GM23338 (cell line): ENCODE measurements at regions not wholly inside any gene's neighbourhood (a gene's known extent, or its start where the extent isn't known, plus 50 kb on each side); places are given as distances from the start of the nearest gene placed in this dataset.

Experiments
- ATAC-seq: fragments of 200-7000 bp; cut with Tn5 transposase; 3 replicates; pipeline ENCODE4 v1.9.1; 2020
- DNase-seq: peaks from one replicate; pipeline ENCODE4 v3.0.0-alpha.2; 2015; ENCODE audit warnings: low spot score
- H2AFZ ChIP-seq: fragments of 200-600 bp; sonication (generic); 2 replicates; pipeline ENCODE4 v1.8.0; 2016; ENCODE audit warnings: antibody characterized with exemption, mild to moderate bottlenecking, moderate library complexity
- H3F3A ChIP-seq: fragments of 200-600 bp; sonication (generic); replicated peaks from 2 replicates; pipeline ENCODE4 v1.8.0; 2017; ENCODE audit warnings: antibody characterized with exemption, mixed run types, low read depth
- H3K27ac ChIP-seq: fragments of 200-600 bp; sonication (generic); 2 replicates; pipeline ENCODE4 v1.6.1; 2016; ENCODE audit warnings: low read depth
- H3K27me3 ChIP-seq: fragments of 200-600 bp; sonication (generic); 2 replicates; pipeline ENCODE4 v1.8.0; 2016; ENCODE audit warnings: mild to moderate bottlenecking, mixed run types, moderate library complexity; ENCODE audit not compliant: insufficient read depth
- H3K36me3 ChIP-seq: fragments of 200-600 bp; sonication (generic); 2 replicates; pipeline ENCODE4 v1.8.0; 2016; ENCODE audit warnings: mild to moderate bottlenecking; ENCODE audit not compliant: insufficient read depth
- H3K4me1 ChIP-seq: fragments of 200-600 bp; sonication (generic); 2 replicates; pipeline ENCODE4 v1.8.0; 2016; ENCODE audit warnings: mild to moderate bottlenecking, moderate library complexity; ENCODE audit not compliant: insufficient read depth
- H3K4me2 ChIP-seq: fragments of 200-600 bp; sonication (generic); 2 replicates; pipeline ENCODE4 v1.7.1; 2017; ENCODE audit warnings: mixed run types
- H3K4me3 ChIP-seq: fragments of 200-600 bp; sonication (generic); 2 replicates; pipeline ENCODE4 v1.6.1; 2016; ENCODE audit warnings: mixed run types
- H3K79me2 ChIP-seq: fragments of 200-600 bp; sonication (generic); replicated peaks from 2 replicates; pipeline ENCODE4 v1.8.0; 2017; ENCODE audit warnings: mild to moderate bottlenecking; ENCODE audit not compliant: insufficient read depth
- H3K9me2 ChIP-seq: fragments of 200-600 bp; sonication (generic); 2 replicates; pipeline ENCODE4 v1.8.0; 2017; ENCODE audit not compliant: insufficient read depth
- H4K20me1 ChIP-seq: fragments of 200-600 bp; sonication (generic); replicated peaks from 2 replicates; pipeline ENCODE4 v1.8.0; 2017; ENCODE audit warnings: mild to moderate bottlenecking; ENCODE audit not compliant: insufficient read depth
- H3K27ac Mint-ChIP-seq: 2 replicates; pipeline ENCODE4 v1.8.0; 2020; ENCODE audit warnings: inconsistent platforms, mild to moderate bottlenecking, moderate library complexity, mixed read lengths
- H3K27me3 Mint-ChIP-seq: 3 replicates; pipeline ENCODE4 v1.8.0; 2022; ENCODE audit warnings: low read depth, mild to moderate bottlenecking, moderate library complexity, mixed read lengths, inconsistent platforms; ENCODE audit not compliant: insufficient read depth, poor library complexity
- H3K36me3 Mint-ChIP-seq: 3 replicates; pipeline ENCODE4 v1.8.0; 2021; ENCODE audit warnings: low read depth, mild to moderate bottlenecking, inconsistent platforms, moderate library complexity, mixed read lengths
- H3K4me1 Mint-ChIP-seq: 3 replicates; pipeline ENCODE4 v1.8.0; 2020; ENCODE audit warnings: mild to moderate bottlenecking, inconsistent platforms, mixed read lengths
- H3K4me3 Mint-ChIP-seq: 3 replicates; pipeline ENCODE4 v1.8.0; 2021; ENCODE audit warnings: moderate library complexity, mild to moderate bottlenecking, inconsistent platforms, mixed read lengths
- H3K9me3 Mint-ChIP-seq: 3 replicates; pipeline ENCODE4 v1.8.0; 2020; ENCODE audit warnings: moderate library complexity, mild to moderate bottlenecking, inconsistent platforms, mixed read lengths
- CREB1 ChIP-seq: fragments of 250-450 bp; sonication (Bioruptor Pico); IDR thresholded peaks from 2 replicates; pipeline ENCODE4 v1.5.0; 2020; ENCODE audit warnings: low read depth, mild to moderate bottlenecking, moderate library complexity
- JUNB ChIP-seq: IDR thresholded peaks from one replicate; pipeline ENCODE4 v1.6.1; 2016; ENCODE audit warnings: antibody characterized with exemption; ENCODE audit not compliant: unreplicated experiment
- NANOG ChIP-seq: IDR thresholded peaks from 2 replicates; pipeline ENCODE4 v1.6.1; 2016; ENCODE audit warnings: antibody characterized with exemption, borderline replicate concordance
- STAT1 ChIP-seq: IDR thresholded peaks from one replicate; pipeline ENCODE4 v1.6.1; 2016; ENCODE audit warnings: antibody characterized with exemption; ENCODE audit not compliant: unreplicated experiment
- ZNF462 ChIP-seq: fragments of 250-450 bp; sonication (Bioruptor Pico); IDR thresholded peaks from 2 replicates; pipeline ENCODE4 v1.5.0; 2020; ENCODE audit warnings: mild to moderate bottlenecking, moderate library complexity
- TF ChIP-seq, protein P1 (sequence below), 2 experiments: fragments of 200-600 bp in 1 of 2; sonication (generic) in 1 of 2; conservative IDR thresholded peaks; 2 replicates each; pipeline versions ENCODE4 v1.5.1 to v1.6.1; 2016 to 2017; ENCODE audit warnings: antibody characterized with exemption in 2 of 2, low read depth in 2 of 2, mild to moderate bottlenecking in 2 of 2, moderate library complexity in 1 of 2

DNA sequence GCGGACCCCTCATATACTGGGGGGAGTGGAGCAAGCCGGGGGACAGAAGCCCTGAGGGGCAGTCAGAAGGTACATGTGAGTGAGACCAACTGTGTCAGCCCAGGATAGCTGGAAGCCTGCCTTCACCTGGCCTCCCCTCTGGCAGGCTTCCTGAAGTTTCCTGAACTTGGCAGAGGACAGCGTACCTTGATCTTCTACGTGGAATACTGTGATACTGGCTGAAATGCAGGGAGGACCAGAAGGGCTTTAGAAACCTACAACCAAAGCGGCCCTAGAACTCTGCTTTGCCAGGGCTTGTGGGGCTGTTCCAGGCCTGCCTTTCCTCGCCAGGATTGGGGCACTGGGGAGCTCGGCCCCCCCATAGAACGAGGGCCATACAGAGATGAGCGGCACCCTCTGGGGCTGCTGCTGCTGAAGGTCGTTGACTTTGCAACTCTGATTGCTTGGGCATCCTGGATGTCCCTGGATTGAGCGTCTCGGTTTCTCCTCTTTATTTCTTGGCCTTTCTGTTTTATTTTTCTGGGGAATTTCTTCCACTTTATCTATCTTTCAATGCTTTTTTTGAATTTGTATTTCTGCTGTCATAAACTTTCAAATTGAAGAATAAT is 66.5 kb downstream of the SLC25A47 start (continued):
- TF ChIP-seq JUNB (no peak), ZNF462 (CRISPR knock-in tag) (no peak)

DNA sequence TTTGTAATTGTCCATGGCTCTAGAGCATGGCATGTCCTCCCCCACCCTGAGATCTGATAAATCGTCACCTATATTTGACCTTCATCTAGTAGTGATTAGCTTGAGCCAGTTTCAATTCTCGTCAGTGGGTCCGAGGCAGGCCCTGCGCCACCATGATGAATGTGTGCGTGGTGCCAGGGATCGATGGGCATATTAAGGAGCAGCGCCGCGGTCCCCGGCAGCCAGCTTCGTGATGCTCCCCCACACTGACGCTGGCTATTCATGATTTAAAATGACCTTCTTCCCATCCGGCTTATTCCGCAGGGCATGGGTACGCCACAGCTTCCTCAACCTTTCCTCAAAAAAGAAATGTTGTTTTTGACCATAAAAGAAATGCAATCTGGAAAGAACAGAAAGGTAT is 68.0 kb downstream of the SLC25A47 start:
- H2AFZ ChIP-seq = no peak overlapping the region
- no peak for DNase-seq
- H3K4me1 Mint-ChIP-seq = peaks cover 27% of the 10 kb centered on the region
- no peak overlapping the region for H3K4me3 ChIP-seq
- peak overlapping the region; percentile 49; the same call in 1 of the 2 replicates for H3K27ac Mint-ChIP-seq
- H3K9me3 Mint-ChIP-seq = no peaks in the 10 kb centered on the region
- no peaks in the 10 kb centered on the region for H3K36me3 Mint-ChIP-seq
- H3K79me2 ChIP-seq = peaks cover 32% of the 10 kb centered on the region
- H4K20me1 ChIP-seq = no peaks in the 10 kb centered on the region
- H3K36me3 ChIP-seq = no peaks in the 10 kb centered on the region
- H3K4me3 Mint-ChIP-seq = no peak overlapping the region
- H3K27ac ChIP-seq = no peak overlapping the region
- no peaks in the 10 kb centered on the region for H3F3A ChIP-seq
- ATAC-seq = no peak
- no peaks in the 10 kb centered on the region for H3K27me3 ChIP-seq
- H3K4me1 ChIP-seq = peaks cover 15% of the 10 kb centered on the region
- H3K27me3 Mint-ChIP-seq = peaks cover 12% of the 10 kb centered on the region
- no peak overlapping the region for H3K4me2 ChIP-seq
- H3K9me2 ChIP-seq = no peaks in the 10 kb centered on the region
- TF ChIP-seq, protein P1, sequence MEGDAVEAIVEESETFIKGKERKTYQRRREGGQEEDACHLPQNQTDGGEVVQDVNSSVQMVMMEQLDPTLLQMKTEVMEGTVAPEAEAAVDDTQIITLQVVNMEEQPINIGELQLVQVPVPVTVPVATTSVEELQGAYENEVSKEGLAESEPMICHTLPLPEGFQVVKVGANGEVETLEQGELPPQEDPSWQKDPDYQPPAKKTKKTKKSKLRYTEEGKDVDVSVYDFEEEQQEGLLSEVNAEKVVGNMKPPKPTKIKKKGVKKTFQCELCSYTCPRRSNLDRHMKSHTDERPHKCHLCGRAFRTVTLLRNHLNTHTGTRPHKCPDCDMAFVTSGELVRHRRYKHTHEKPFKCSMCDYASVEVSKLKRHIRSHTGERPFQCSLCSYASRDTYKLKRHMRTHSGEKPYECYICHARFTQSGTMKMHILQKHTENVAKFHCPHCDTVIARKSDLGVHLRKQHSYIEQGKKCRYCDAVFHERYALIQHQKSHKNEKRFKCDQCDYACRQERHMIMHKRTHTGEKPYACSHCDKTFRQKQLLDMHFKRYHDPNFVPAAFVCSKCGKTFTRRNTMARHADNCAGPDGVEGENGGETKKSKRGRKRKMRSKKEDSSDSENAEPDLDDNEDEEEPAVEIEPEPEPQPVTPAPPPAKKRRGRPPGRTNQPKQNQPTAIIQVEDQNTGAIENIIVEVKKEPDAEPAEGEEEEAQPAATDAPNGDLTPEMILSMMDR (conservative IDR thresholded peaks at IDR 0.05; ENCODE audit: low read depth in 2 of 2) = no peak
- TF ChIP-seq ZNF462 (CRISPR knock-in tag) = no peak
- TF ChIP-seq JUNB = no peak
- TF ChIP-seq NANOG = no peak
- TF ChIP-seq CREB1 = no peak
- no peak for TF ChIP-seq STAT1
